Kidney (tissue), 13 donors: ENCODE measurements at regions not wholly inside any gene's neighbourhood (a gene's known extent, or its start where the extent isn't known, plus 50 kb on each side); places are given as distances from the start of the nearest gene placed in this dataset.

Source experiments
- DNase-seq, 5 donors: peaks; one replicate each; pipeline ENCODE4 v3.0.0-alpha.2; 2013 to 2020
- FAIRE-seq: peaks from 2 replicates; lab custom pipeline; 2012; peaks lifted over from hg19 to GRCh38; lab: Jason Lieb, UNC
- H3K27ac ChIP-seq, 2 donors: one replicate each; pipeline ENCODE4 v1.7.0; 2013; ENCODE audit warnings: low read depth in 2 of 2, low read length in 2 of 2, inconsistent platforms in 1 of 2
- H3K27me3 ChIP-seq: one replicate; pipeline ENCODE4 v1.7.1; 2013; ENCODE audit warnings: low read length, inconsistent platforms; ENCODE audit not compliant: control insufficient read depth, insufficient read depth
- H3K36me3 ChIP-seq, 3 donors: one replicate each; pipeline versions ENCODE4 v1.7.0 to v1.7.1; 2013; ENCODE audit warnings: low read length in 3 of 3, control low read depth in 1 of 3, inconsistent platforms in 1 of 3; ENCODE audit not compliant: insufficient read depth in 3 of 3, control insufficient read depth in 2 of 3
- H3K4me1 ChIP-seq, 3 donors: one replicate each; pipeline versions ENCODE4 v1.7.0 to v1.7.1; 2013; ENCODE audit warnings: low read length in 3 of 3, inconsistent platforms in 1 of 3, low read depth in 1 of 3; ENCODE audit not compliant: control insufficient read depth in 2 of 3, insufficient read depth in 2 of 3
- H3K4me3 ChIP-seq, 3 donors: one replicate each; pipeline versions ENCODE4 v1.7.0 to v1.8.1; 2013; ENCODE audit warnings: low read length in 3 of 3, control low read depth in 1 of 3, inconsistent platforms in 1 of 3
- H3K9ac ChIP-seq, 3 donors: one replicate each; pipeline versions ENCODE4 v1.7.0 to v1.7.1; 2013; ENCODE audit warnings: low read length in 3 of 3, control low read depth in 1 of 3, inconsistent platforms in 1 of 3
- H3K9me3 ChIP-seq, 3 donors: one replicate each; pipeline versions ENCODE4 v1.7.0 to v1.7.1; 2013; ENCODE audit warnings: low read length in 3 of 3, control low read depth in 1 of 3, inconsistent platforms in 1 of 3; ENCODE audit not compliant: control insufficient read depth in 2 of 3, insufficient read depth in 1 of 3
- CTCF ChIP-seq: IDR thresholded peaks from 3 replicates; pipeline ENCODE4 v1.5.1; 2012; ENCODE audit warnings: mild to moderate bottlenecking, moderate library complexity, borderline replicate concordance; ENCODE audit not compliant: insufficient read depth; ENCODE audit errors: extremely low read depth
- intact Hi-C: fragments of 100-400 bp; cut with DNase I; formaldehyde crosslinking; loops from one replicate; pipeline ENCODE4 v1.11.1; 2022
- donor health status: control.
- donor health status: control.
- donor health status: control.
- donor health status: control.
- donor health status: control.
- donor health status: DM: yes; HTN: yes; CAD: no.
- donor health status: Normal renal cell carcinoma (clear cell type).

DNA sequence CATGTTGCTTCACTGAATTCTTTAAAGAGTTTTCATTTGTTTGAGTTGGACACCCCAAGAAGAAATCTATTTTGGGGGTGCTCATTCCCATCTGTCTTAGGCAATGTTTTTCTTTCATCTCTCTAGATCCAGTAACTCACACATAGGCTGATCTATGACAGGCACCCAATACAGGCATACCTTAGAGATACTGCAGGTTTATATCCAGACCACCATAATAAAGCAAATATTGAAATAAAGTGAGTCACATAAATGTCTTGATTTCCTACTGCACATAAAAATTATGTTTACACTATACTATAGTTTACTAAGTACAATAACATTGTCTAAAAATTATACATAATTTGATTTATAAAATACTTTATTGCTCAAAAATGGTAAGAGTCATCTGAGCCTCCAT lies 364.5 kb downstream of the MTRR start:
- DNase-seq (no peak), FAIRE-seq (no peak)
- Histone ChIP-seq H3K36me3 (no peaks in the 10 kb centered on the region), H3K27ac (no peak overlapping the region), H3K9me3 (no peaks in the 10 kb centered on the region), H3K9ac (no peak overlapping the region), H3K4me3 (no peak overlapping the region), H3K4me1 (peaks cover 0 to 3% (median 0%) of the 10 kb centered on the region in 3 donors), H3K27me3 (no peaks in the 10 kb centered on the region)
- no peak for TF ChIP-seq CTCF
- intact Hi-C loops, result no loop called here

GRCh38 chr5:8234179-8234770 lies 365.3 kb downstream of the MTRR start:
- TF ChIP-seq CTCF, result no peak
- intact Hi-C loops, result no loop called here
- FAIRE-seq (no peak), DNase-seq (peak in 2 of 5 donors; percentile 72 to 73)
- Histone ChIP-seq H3K27me3 (no peaks in the 10 kb centered on the region), H3K4me1 (peaks cover 0 to 3% (median 0%) of the 10 kb centered on the region in 3 donors), H3K9me3 (no peaks in the 10 kb centered on the region), H3K27ac (no peak overlapping the region), H3K4me3 (peak overlapping the region in 1 of 3 donors; percentile 3), H3K36me3 (no peaks in the 10 kb centered on the region), H3K9ac (no peak overlapping the region)

DNA sequence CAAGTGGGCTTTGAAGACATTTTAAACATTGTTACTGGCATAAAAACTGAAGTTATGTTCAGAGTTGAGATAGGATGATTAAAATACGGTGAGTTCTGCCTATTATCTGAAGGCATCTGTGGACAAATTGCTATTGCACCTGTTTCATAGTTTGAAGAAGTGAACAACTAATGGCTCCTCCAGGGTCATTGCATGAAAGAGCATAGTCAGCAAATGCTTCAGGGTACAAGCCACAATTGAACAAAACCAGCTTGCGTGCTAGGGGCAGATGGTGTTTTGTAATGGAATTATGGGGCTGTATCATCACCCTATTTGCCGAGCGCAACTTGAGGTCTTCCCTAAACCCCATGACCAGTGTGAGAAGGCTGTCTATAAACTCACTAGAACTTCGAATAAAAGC lies 369.1 kb downstream of the MTRR start:
- intact Hi-C loops, result no loop called here
- H3K9me3 ChIP-seq, result no peaks in the 10 kb centered on the region
- H3K36me3 ChIP-seq, result no peaks in the 10 kb centered on the region
- FAIRE-seq (no peak), DNase-seq (no peak)
- H3K27me3 ChIP-seq, result no peaks in the 10 kb centered on the region
- peaks cover 0 to 3% (median 0%) of the 10 kb centered on the region in 3 donors for H3K4me1 ChIP-seq
- no peak overlapping the region for H3K9ac ChIP-seq
- H3K27ac ChIP-seq, result no peak overlapping the region
- no peak overlapping the region for H3K4me3 ChIP-seq
- no peak for TF ChIP-seq CTCF

DNA sequence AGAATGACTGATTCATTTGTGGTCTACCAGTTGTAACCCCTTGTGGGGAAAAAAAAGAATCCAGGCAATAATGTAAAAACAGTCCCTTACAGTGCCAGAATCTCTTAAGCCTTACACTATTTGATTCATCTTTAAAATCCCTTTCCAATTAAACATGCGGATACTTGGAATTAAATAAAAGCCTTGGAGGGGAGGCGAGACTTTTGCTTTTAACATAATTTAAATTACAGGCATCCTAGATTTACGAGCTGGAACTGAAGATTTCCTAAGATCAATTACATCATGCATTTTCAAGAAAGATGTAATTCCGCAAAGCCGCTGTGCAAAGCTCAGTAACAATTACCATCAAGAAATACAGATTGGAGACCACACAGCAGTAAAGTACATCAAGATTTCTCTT lies 370.2 kb downstream of the MTRR start:
- DNase-seq (peak in 1 of 5 donors; percentile 13), FAIRE-seq (no peak)
- H3K4me3 ChIP-seq, result no peak overlapping the region

More for the DNA sequence above, 370.2 kb downstream of the MTRR start:
- Histone ChIP-seq H3K9ac (no peak overlapping the region), H3K36me3 (no peaks in the 10 kb centered on the region), H3K9me3 (no peaks in the 10 kb centered on the region), H3K27ac (no peak overlapping the region), H3K4me1 (peaks cover 0 to 3% (median 0%) of the 10 kb centered on the region in 3 donors), H3K27me3 (no peaks in the 10 kb centered on the region)
- no peak for TF ChIP-seq CTCF
- intact Hi-C loops, result no loop called here
